Transverse colon (tissue), 4 donors: ENCODE measurements at regions not wholly inside any gene's neighbourhood (a gene's known extent, or its start where the extent isn't known, plus 50 kb on each side); places are given as distances from the start of the nearest gene placed in this dataset.

Experiments
- DNase-seq: peaks from one replicate; pipeline ENCODE4 v3.0.0-alpha.2; 2019
- H3K27ac ChIP-seq, 4 donors: fragments of 200-600 bp; sonication (generic); 2 replicates each; pipeline ENCODE4 v1.5.1; 2016 to 2018; ENCODE audit warnings: inconsistent platforms in 4 of 4
- H3K27me3 ChIP-seq: fragments of 200-600 bp; sonication (generic); 2 replicates; pipeline ENCODE4 v1.5.1; 2017; ENCODE audit warnings: inconsistent platforms
- H3K36me3 ChIP-seq, 4 donors: fragments of 200-600 bp; sonication (generic); 2 replicates each; pipeline ENCODE4 v1.5.1; 2017 to 2019; ENCODE audit warnings: inconsistent platforms in 4 of 4
- H3K4me1 ChIP-seq, 4 donors: fragments of 200-600 bp; sonication (generic); 2 replicates each; pipeline ENCODE4 v1.5.1; 2017 to 2020; ENCODE audit warnings: inconsistent platforms in 4 of 4
- H3K4me3 ChIP-seq, 4 donors: fragments of 200-600 bp; sonication (generic); 1 replicate in 1 of 4; 2 replicates in 3 of 4; pipeline versions ENCODE4 v1.5.1 to v1.6.1; 2017 to 2019; ENCODE audit warnings: inconsistent platforms in 4 of 4
- H3K9me3 ChIP-seq, 2 donors: fragments of 200-600 bp; sonication (generic); 2 replicates each; pipeline ENCODE4 v1.5.1; 2017 to 2019; ENCODE audit warnings: inconsistent platforms in 2 of 2
- EP300 ChIP-seq: sonication (generic); formaldehyde crosslinking; IDR thresholded peaks from one replicate; pipeline ENCODE4 v1.6.1; 2017; ENCODE audit warnings: antibody characterized with exemption, low read depth
- POLR2A ChIP-seq: fragments of 450-650 bp; IDR thresholded peaks from one replicate; pipeline ENCODE4 v1.6.1; 2016; ENCODE audit warnings: antibody characterized with exemption, mild to moderate bottlenecking, moderate library complexity
- POLR2AphosphoS5 ChIP-seq, 3 donors: sonication (generic); formaldehyde crosslinking; IDR thresholded peaks; one replicate each; pipeline ENCODE4 v1.6.1; 2016; ENCODE audit warnings: antibody characterized with exemption in 3 of 3
- WGBS, 2 donors: methylation state at CpG; one replicate each; pipeline ENCODE4 v1.1.5; 2018; ENCODE audit warnings: low coverage in 1 of 2; 5-methylcytosine and 5-hydroxymethylcytosine counted together
- in situ Hi-C, 4 donors: fragments of 200-750 bp; cut with MboI; loops; one replicate each; pipeline versions ENCODE4 v1.15.0 to v1.15.1; 2017; ENCODE audit warnings: low sequenced_read_pairs in 3 of 4, low pct_ligation_motif_present in 1 of 4, low pct_unique_long_range_greater_than_20kb in 1 of 4
- intact Hi-C: fragments of 100-400 bp; cut with DNase I; formaldehyde crosslinking; loops from one replicate; pipeline ENCODE4 v1.15.1; 2023; ENCODE audit warnings: low total_unique reads
- TF ChIP-seq, protein P1 (sequence below), 5 experiments: fragments of 200-600 bp in 3 of 5; fragments of 450-650 bp in 2 of 5; sonication (generic) in 3 of 5; IDR thresholded peaks; 1 replicate in 2 of 5; 2 replicates in 3 of 5; pipeline ENCODE4 v1.5.1; 2016 to 2017; ENCODE audit warnings: antibody characterized with exemption in 5 of 5, inconsistent platforms in 3 of 5, mild to moderate bottlenecking in 2 of 5, moderate library complexity in 1 of 5

DNA sequence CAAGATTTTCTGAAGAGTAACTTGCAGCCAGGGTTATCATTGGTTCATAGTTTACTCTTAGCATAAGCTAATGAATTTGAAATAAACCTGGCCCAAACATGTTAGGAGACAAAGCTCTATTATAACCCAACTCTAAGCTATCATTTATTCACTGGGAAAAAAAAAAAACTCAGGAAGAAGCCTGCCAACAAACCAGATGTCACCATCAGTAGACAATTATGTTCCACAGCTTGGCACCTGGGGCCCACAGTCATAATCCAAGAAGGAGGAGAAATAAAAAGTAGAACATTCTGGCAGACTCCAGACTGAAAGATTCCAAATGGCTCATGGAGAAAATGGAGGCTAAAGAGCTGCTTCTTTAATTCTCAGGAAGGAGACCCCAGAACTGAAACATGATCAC, 100.0 kb upstream of the CNR1 start:
- Histone ChIP-seq H3K4me3 (no peak overlapping the region), H3K36me3 (no peaks in the 10 kb centered on the region), H3K4me1 (no peaks in the 10 kb centered on the region), H3K27me3 (no peaks in the 10 kb centered on the region), H3K27ac (no peak overlapping the region), H3K9me3 (no peaks in the 10 kb centered on the region)
- intact Hi-C loops, result no loop called here
- no peak for TF ChIP-seq EP300
- no peak for TF ChIP-seq POLR2AphosphoS5 (IDR thresholded peaks at IDR 0.05)
- TF ChIP-seq, protein P1, sequence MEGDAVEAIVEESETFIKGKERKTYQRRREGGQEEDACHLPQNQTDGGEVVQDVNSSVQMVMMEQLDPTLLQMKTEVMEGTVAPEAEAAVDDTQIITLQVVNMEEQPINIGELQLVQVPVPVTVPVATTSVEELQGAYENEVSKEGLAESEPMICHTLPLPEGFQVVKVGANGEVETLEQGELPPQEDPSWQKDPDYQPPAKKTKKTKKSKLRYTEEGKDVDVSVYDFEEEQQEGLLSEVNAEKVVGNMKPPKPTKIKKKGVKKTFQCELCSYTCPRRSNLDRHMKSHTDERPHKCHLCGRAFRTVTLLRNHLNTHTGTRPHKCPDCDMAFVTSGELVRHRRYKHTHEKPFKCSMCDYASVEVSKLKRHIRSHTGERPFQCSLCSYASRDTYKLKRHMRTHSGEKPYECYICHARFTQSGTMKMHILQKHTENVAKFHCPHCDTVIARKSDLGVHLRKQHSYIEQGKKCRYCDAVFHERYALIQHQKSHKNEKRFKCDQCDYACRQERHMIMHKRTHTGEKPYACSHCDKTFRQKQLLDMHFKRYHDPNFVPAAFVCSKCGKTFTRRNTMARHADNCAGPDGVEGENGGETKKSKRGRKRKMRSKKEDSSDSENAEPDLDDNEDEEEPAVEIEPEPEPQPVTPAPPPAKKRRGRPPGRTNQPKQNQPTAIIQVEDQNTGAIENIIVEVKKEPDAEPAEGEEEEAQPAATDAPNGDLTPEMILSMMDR (IDR thresholded peaks at IDR 0.05), result no peak
- TF ChIP-seq POLR2A, result no peak
- in situ Hi-C loops, result no loop called here
- DNase-seq, result no peak

DNA sequence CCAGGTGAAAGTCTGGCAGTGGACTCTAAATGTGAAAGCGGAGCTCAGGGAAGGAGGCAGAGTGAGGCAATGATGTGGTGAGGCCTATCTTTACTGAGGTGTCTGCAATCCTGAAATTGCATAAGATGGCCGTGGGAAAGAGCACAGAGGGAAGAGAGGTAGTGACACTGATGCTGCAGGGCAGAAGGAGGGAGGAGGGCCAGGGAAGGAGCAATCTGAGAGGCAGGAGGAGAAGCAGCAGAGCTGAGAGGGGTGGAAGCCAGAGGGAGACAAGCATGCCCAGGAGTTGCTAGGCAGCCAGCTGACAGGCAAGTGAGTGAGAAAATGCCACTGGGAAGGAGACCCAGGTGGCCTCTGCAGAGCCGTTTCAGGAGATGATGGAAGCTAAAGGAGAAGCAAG, 97.4 kb upstream of the CNR1 start:
- in situ Hi-C loops, result no loop called here
- Histone ChIP-seq H3K27ac (no peak overlapping the region), H3K36me3 (no peaks in the 10 kb centered on the region), H3K4me3 (no peak overlapping the region), H3K4me1 (no peaks in the 10 kb centered on the region), H3K9me3 (no peaks in the 10 kb centered on the region), H3K27me3 (no peaks in the 10 kb centered on the region)
- intact Hi-C loops, result no loop called here
- DNase-seq, result no peak
- no peak for TF ChIP-seq POLR2A
- TF ChIP-seq, protein P1 (IDR thresholded peaks at IDR 0.05), result no peak
- no peak for TF ChIP-seq POLR2AphosphoS5 (IDR thresholded peaks at IDR 0.05)
- TF ChIP-seq EP300, result no peak
- WGBS, 2 donors, result 61 to 83% methylated on average over 1 to 3 of the region's 3 CpGs

DNA sequence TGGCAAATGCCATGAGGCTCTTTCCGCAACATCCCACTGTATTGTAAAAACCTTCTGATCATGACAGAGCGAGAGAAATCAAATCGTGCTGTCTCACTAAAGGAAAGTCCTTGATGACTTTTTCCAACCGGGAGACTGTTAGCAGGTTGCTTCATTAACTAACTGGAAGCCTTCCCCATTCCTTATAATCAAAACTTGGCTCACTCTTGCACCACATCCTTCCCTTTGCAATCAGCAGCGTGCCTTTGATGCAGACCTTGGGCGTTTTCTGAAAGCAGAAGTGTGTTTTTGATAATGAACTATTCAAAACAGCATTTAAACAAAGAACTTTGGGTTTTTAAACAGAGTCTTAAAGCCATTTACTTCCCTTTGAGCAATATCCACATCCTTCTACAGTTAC, 96.2 kb upstream of the CNR1 start:
- no peaks in the 10 kb centered on the region for H3K4me1 ChIP-seq
- H3K27me3 ChIP-seq, result no peaks in the 10 kb centered on the region
- WGBS, 2 donors, result 68 to 71% methylated on average over 6 of the region's 6 CpGs
- H3K36me3 ChIP-seq, result no peaks in the 10 kb centered on the region
- DNase-seq, result no peak
- no peak overlapping the region for H3K27ac ChIP-seq
- TF ChIP-seq POLR2A, result no peak
- no peak for TF ChIP-seq POLR2AphosphoS5 (IDR thresholded peaks at IDR 0.05)
- TF ChIP-seq, protein P1 (IDR thresholded peaks at IDR 0.05), result no peak
- TF ChIP-seq EP300, result no peak
- in situ Hi-C loops (no loop called here), intact Hi-C loops (no loop called here)
- H3K9me3 ChIP-seq, result no peaks in the 10 kb centered on the region
- no peak overlapping the region for H3K4me3 ChIP-seq

DNA sequence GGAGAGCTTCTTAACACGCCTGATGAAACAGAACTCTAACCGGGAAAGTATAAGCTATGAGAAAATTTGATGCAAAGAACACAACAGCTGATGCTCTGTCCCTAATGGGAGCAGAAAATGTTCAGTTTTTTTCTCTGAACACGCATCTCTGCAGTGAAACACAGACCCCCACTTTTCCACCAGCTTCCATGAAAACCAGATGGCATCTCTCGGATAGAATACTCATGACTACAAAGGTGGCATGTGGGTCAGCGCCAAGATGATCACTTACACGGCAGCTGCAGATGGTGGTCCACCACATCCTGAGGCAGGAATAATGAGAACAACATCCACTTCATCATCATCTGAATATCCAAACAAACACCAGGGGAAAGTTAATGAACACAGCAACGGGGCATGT, 85.2 kb upstream of the CNR1 start:
- intact Hi-C loops (no loop called here), in situ Hi-C loops (no loop called here)
- no peaks in the 10 kb centered on the region for H3K4me1 ChIP-seq
- 81 to 87% methylated on average over 4 to 7 of the region's 7 CpGs for WGBS, 2 donors
- no peaks in the 10 kb centered on the region for H3K36me3 ChIP-seq
- no peaks in the 10 kb centered on the region for H3K27me3 ChIP-seq
- no peak for DNase-seq
- no peak overlapping the region for H3K27ac ChIP-seq
- H3K4me3 ChIP-seq, result no peak overlapping the region
- no peak for TF ChIP-seq POLR2AphosphoS5 (IDR thresholded peaks at IDR 0.05)
- TF ChIP-seq, protein P1 (IDR thresholded peaks at IDR 0.05), result no peak
- TF ChIP-seq EP300, result no peak
- TF ChIP-seq POLR2A, result no peak
- no peaks in the 10 kb centered on the region for H3K9me3 ChIP-seq
